GM12864 (cell line): ENCODE measurements at regions not wholly inside any gene's neighbourhood (a gene's known extent, or its start where the extent isn't known, plus 50 kb on each side); places are given as distances from the start of the nearest gene placed in this dataset.

Experiments
- DNase-seq: peaks from one replicate; pipeline ENCODE4 v3.0.0-alpha.2; 2011; ENCODE audit warnings: low read depth
- H3K4me3 ChIP-seq: 2 replicates; pipeline ENCODE4 v1.5.1; 2011; ENCODE audit warnings: mild to moderate bottlenecking, low read depth, low read length, control low read depth
- CTCF ChIP-seq: IDR thresholded peaks from 2 replicates; pipeline ENCODE4 v1.5.1; 2011; ENCODE audit warnings: low read depth, mild to moderate bottlenecking, moderate library complexity, low read length, control low read depth, inconsistent platforms; ENCODE audit errors: missing control alignments

DNA sequence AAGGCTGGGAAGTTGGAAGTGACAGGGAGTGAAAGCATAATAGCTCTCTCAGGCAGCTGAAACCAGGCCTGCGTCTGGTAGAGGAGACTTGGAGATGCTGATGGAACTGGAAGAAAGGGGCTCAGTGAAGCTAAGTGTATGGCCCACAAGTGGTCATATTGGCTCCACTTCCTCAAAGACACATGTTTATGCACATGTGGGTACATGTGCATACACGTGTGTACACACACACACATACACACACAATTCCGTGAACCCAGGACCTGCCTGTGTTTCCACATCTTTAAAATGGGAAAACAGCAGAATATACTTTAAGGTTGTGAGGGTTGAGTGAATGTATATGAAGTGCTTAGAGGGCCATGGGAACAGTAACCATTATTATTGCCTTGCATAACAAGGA lies 160.9 kb downstream of the ARL6IP6 start:
- TF ChIP-seq CTCF = no peak
- no peak overlapping the region for H3K4me3 ChIP-seq
- no peak for DNase-seq

GRCh38 chr2:152875701-152876695 lies 157.6 kb downstream of the ARL6IP6 start:
- H3K4me3 ChIP-seq = no peak overlapping the region
- no peak for DNase-seq
- no peak for TF ChIP-seq CTCF

GRCh38 chr2:152874955-152875354 lies 156.5 kb downstream of the ARL6IP6 start:
- no peak overlapping the region for H3K4me3 ChIP-seq
- DNase-seq = no peak
- TF ChIP-seq CTCF = no peak

- DNase-seq = no peak
- no peak overlapping the region for H3K4me3 ChIP-seq
- no peak for TF ChIP-seq CTCF
These were observed 151.8 kb downstream of the ARL6IP6 start for GRCh38 chr2:152870239-152870638.

DNA sequence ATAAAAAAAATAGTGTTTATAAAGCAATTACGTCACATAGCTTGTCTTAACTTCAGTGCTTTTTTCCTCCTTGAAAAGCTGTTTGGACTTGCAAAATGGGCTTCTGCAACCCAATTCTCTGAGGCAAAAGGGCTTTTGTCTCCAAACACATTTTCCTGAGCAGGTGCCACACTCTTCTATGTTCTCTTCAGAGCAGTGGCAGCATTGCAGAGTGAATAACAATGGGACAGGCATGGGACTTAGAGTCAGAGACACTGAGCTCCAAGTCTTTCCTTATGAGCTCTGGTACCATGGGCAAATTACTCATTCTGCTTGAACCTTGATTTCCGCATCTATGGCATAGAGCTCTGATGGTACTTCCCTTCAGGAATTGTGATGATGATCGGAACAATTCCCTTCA lies 149.0 kb downstream of the ARL6IP6 start:
- TF ChIP-seq CTCF = no peak
- H3K4me3 ChIP-seq = no peak overlapping the region
- no peak for DNase-seq

DNA sequence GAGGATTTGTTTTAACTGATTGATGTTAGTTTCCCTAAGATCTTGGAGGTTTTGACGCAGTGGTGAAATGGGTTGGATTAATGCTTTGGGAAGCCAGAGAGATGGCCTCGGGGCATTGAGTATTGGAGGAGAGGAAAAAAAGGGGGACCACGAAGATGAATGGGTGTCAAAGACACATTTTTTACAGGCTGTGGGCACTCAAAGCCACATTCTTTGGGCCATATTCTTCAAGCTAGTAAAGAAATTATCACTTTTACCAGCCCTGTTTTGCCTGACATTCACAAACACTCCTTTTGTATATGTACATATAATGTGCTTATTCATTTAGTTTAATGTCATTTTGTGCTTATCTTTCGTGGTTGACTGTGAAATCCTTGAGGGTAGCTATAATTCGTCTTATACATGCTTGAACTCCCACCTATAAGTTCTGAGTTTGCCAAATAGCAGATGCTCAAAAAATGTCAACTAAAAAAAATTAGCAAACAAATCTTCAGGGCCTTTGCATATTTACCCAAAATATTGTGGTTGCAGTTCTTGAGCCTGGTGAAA lies 146.3 kb downstream of the ARL6IP6 start:
- no peak overlapping the region for H3K4me3 ChIP-seq
- DNase-seq = no peak
- TF ChIP-seq CTCF = no peak
